ENCODE measurements at regions not wholly inside any gene's neighbourhood (a gene's known extent, or its start where the extent isn't known, plus 50 kb on each side); places are given as distances from the start of the nearest gene placed in this dataset.

DNA sequence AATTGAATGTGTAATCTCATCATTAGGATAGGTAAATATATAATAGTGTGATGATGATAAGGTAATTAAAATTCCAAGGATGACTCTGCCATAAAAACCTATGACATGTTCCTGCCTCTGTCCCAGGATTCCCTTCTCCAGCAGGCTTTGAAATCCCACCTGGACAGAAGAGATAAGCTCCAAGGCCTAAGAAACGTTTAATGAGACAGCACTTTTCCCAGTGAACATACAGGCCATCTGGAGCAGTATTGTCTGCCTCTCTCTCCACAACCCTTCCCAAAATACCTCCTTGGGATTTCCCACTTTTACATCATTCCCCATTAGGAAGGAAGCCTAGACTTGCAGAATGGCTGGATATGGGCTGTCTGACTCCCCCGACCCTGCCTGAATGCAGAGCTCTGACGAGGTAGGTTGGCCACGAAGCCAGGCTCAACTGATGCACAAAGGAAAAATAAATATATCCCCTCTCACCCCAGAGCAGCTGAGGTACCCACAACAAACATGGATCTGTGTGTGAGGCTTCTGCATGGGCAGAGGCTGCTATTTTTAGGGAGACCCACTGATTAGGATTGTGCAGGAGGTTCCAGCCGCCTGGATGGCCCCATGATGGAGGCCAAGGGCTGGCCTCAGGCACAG, 71.0 kb downstream of the TMPRSS5 start:
- peak; percentile 17 for DNase-seq

DNA sequence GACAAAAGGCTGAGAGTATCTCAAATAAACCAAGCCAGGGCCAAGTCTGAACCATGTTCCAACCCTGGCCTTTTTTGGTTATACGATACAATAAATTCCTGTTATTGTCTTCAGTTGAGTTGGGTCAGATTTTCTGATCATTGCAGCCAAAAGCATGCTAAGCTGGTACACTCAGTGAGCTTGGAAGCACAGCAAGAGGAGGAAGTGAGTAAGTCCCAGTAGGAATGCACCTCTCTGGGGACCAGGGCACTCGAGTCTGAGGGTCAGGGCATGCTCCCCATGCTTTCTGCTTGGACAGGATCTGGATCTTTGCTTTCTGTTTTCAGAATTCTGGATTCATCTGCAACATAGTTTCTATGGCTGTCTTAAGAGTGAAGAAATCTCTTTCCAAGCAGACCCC, 73.1 kb downstream of the TMPRSS5 start:
- DNase-seq = peak; percentile 79

DNA sequence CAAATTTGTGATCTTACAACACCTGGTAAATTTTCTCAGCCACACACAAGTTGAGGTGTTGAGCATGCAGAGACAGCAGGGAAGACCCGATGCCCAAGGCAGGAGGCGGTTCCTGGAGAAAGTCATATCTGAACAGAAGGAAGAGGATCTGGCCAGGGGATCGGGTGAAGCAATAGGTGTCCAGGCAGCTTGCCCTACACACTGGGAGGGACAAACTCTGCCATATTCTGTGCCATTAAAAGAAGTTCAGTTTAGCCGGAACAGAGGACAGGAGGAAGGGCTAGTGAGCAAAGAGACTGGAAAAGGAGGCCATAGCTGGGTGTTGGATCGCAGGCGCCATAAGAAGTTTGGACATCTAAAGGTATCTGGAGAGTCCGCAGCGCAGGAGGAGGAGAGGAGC, 76.5 kb downstream of the TMPRSS5 start:
- DNase-seq = no peak

GRCh38 chr11:113628912-113629311, 77.2 kb downstream of the TMPRSS5 start:
- no peak for DNase-seq

- no peak for DNase-seq
Measured at GRCh38 chr11:113627946-113628345, 78.2 kb downstream of the TMPRSS5 start.

DNA sequence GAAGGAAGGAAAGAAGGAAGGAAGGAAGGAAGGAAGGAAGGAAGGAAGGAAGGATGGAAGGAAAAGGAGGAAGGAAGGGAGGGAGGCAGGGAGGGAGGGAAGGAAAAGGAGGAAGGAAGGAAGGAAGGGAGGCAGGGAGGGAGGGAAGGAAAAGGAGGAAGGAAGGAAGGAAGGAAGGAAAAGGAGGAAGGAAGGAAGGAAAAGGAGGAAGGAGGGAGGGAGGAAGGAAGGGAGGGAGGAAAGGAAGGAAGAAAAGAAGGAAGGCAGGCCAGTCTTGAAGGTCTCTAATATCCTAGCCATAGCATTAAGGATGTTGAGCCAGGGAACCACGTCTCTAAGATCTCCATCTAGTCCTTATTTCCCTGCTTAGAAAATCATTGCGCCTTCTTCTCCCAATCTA, 78.8 kb downstream of the TMPRSS5 start:
- DNase-seq = no peak

- no peak for DNase-seq
Measured at GRCh38 chr11:113626736-113627135, 79.4 kb downstream of the TMPRSS5 start.

GRCh38 chr11:113623114-113623513, 83.0 kb downstream of the TMPRSS5 start:
- DNase-seq = peak; percentile 27

DNA sequence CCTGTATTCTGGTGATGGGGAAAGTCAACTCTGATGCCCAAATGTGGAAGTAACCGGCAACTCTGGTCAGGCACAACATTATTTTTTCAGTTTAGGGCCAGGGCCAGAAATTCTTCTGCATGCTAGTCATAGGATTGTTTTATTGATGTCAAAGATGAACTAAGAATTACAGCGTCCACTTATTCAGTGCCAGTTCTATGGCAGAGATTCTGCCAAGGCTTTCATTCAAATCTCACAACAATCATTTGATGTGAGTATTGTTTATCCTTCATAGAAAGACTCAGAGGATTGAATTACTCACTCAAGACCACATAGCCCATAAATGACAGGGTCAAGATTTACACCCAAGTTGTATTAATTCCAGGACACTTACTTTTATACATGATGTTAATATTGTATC, 87.7 kb downstream of the TMPRSS5 start:
- peak; percentile 78 for DNase-seq

DNA sequence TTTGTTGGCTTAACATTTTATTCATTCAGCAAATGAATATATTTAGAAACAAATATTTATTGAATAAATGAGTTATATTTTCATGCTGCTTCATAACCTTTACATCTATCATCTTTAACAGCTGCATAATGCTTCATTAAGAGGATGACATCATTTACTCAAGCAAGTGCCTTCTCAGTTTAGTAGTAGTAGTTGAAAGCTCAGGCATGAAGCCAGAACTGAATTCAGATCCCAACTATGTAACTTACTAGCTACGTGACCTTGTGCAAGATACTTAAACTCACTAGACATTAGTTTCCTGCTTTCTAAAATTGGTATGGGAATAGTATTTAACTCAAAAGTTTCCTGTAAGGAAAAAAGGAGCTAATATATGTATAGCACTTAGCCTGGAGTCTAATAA, 90.3 kb downstream of the TMPRSS5 start:
- peak; percentile 63 for DNase-seq

DNA sequence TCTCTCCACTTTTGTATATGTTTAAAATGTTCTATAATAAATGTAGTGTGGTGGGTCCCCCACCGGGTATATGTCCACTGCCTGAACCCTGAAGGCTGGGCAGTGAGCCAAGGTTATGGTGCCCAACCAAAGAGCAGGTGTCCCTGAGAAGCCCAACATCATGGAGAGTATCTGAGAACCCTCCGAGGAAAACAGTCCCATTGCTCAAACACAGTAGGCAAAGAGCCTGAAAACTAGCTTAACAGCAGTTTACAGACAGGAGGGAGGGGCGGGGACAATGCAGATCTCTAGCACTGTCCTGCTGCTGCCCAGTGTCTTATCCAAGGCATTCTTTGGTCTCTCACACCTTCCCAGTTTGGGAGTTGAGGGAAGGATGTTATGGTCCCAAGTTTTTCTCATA, 91.0 kb downstream of the TMPRSS5 start:
- DNase-seq = no peak

- no peak for DNase-seq
Measured at GRCh38 chr11:113614097-113614496, 92.0 kb downstream of the TMPRSS5 start.

DNA sequence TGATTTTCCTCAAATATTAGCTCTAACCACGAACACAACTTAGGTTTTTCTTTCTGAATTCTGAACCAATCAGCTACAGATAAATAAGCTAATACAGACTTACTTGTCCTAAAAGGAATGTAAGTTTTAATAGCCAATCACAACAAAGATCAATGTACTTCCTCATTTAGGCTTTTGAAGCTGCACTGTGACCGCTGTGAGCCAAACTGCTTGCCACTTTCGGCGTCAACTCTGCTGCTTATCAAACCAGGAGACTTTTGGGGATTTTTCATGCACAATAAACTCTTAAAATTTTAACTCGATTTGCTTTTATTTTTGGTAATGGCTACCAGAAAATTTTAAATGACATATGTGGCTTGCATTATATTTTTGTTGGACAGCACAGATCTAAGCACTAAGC, 92.5 kb downstream of the TMPRSS5 start:
- no peak for DNase-seq

DNA sequence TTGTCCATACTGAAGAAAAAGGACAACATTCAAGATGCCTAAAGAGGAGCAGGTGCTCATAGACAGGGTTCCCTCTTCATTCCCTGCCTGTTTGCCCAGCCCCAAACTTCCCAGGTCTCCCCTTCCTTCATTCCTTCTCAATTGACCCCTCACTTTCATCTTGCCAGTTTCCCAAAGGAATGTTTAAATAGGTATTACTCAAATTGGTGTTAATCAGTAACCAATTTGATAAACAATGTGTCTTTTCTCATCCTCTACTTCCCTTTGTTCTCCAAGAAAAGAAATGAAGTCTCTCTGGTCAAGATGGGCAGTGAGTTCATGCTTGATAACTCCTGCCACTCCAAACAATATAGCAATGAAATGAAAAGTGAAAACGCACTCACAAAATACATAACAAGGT, 101.9 kb downstream of the TMPRSS5 start:
- DNase-seq = no peak

DNA sequence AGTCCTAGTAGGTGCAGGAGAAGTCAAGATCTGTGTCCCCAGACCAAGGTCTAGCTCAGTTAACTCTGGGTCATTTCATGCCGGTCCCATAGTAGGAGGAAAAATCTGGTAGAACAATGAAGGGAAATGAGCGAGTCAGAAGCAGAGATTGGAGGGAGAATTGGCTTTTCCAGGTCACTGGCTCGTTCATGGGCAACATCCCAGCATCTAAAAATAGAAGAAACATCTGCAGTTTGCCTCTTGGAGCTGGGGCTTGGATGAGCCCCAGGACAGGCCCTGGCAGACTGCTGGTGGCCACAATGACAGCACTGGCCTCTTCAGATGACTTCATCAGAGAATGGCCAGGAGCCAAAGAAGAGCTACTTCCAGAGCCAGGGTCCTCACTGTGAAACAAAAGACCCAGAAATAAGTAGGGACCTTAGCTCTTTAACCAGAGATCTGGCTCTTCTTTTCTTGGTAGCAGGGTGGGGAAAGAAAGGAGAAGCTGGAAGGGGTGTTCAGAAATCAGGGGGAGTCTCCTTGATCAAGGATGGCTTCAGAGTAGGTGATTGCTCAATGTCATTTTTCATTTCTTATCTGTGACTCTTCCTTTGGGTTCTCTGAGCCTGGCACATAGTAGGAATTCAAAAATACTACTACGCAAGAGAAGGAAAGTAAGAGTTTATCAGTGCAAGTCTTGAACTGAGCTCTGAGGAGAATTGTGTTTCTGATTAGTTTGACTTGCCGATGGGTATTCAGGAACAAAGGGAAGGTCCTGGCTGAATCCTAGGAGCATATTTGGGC, 102.6 kb downstream of the TMPRSS5 start:
- peak; percentile 57 for DNase-seq

DNA sequence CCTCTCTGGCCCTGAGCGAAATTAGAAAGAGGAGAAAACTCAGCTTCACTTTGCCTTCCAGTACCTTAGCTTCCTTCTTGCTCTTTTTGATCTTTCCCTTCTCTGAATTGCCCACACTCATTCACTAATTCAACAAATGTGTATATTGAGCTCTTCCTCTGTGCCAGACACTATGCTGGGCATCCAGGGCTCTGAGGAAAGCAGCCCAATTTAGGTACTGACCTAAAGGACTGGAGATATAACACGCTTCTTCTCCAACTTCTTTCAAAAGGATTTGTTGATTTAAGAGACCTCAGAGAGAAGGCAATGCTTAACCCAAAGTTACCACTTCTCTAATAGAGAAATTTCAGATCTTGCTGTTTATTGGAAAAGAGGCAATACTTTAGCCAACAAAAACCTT, 103.6 kb downstream of the TMPRSS5 start:
- no peak for DNase-seq

DNA sequence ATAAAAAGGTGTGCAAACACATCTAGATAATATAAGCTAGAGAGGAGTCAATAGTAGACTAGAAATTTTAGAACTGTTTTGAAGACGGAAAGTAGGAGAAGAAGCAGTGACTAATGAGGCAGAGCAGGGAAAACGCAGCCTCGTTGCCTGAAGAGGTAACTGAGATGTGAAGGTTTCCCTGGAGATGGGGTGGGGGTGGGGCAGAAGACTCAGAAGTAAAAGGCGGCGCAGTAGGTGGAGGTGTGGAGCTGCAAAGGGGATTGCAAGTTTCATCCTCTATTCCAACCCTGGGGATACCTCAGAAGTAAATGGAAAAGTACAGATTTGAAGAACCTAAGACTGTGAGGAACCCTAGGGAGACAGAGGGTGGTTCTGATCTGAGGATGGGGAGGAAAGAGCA, 109.5 kb downstream of the TMPRSS5 start:
- no peak for DNase-seq

GRCh38 chr11:113595810-113596594, 110.1 kb downstream of the TMPRSS5 start:
- DNase-seq = no peak

- peak; percentile 15 for DNase-seq
Measured at GRCh38 chr11:113593698-113594308, 112.3 kb downstream of the TMPRSS5 start.

DNA sequence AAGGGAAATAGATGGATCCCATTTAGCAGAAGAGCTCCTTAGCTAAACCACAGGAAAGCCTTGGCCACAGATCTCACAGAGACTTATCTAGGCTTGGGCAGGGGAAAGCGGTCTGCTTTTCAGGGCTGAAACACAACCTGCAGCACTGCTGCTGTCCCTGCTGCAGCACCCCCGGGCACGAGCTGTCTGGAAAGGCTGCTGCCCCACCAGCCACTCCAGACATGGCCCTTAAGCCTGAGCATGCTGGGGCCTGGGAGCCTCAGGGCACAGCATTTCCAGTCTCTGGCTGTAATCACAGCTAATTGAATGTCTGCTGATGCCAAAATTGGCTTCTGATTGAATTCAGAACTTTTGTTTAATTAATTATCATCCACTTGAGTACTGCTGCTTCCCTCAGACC, 115.0 kb downstream of the TMPRSS5 start:
- no peak for DNase-seq

DNA sequence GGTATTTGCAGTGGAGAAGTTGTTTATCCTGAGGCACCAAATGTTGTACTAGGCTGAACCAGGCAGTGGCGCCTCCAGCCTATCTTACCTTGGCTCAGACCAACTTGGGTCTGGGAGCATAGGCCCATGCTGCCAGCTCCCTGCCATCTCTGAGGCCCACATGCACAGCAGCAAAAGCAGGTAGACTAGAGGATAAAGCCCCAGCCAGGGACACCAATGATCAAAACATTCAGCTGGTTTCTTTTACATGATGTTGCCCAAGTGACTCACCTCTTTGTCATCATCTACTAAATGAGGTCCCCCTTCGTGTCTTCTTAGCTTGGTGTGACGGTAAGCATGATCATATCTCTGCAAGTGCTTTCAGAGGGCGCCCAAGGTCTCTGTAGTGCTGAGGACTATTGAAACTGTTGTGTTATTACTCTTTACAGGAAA, 112.1 kb upstream of the DRD2 start:
- DNase-seq = peak; percentile 30

DNA sequence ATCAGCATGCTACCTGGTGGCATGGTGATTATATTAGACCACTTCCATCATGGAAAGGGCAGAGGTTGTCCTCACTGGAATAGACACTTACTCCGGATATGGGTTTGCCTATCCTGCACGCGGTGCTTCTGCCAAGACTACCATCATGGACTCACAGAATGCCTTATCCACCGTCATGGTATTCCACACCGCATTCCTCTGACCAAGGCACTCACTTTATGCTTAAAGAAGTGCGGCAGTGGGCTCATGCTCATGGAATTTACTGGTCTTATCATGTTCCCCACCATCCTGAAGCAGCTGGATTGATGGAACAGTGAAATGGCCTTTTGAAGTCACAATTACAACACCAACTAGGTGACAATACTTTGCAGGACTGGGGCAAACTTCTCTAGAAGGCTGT, 109.2 kb upstream of the DRD2 start:
- no peak for DNase-seq

GRCh38 chr11:113581713-113582112, 106.5 kb upstream of the DRD2 start:
- DNase-seq = no peak
